ENCODE measurements at regions not wholly inside any gene's neighbourhood (a gene's known extent, or its start where the extent isn't known, plus 50 kb on each side); places are given as distances from the start of the nearest gene placed in this dataset.
"Not testable (repeated sequence)": the region's sequence is repeated elsewhere in the genome, so short reads cannot be mapped to it uniquely, and the experiment has no call there.

- TF ChIP-seq CTCF (conservative IDR thresholded peaks at IDR 0.05; ENCODE audit: low read length), result no peak
- DNase-seq (ENCODE audit: low read depth), result no peak
- H3K4me3 ChIP-seq (ENCODE audit: low read length), result no peak overlapping the region
Observed at GRCh38 chr4:128451270-128451905, 163.8 kb upstream of the PGRMC2 start.

- no peak overlapping the region for H3K4me3 ChIP-seq (ENCODE audit: low read length)
- no peak for DNase-seq (ENCODE audit: low read depth)
- no peak for TF ChIP-seq CTCF (conservative IDR thresholded peaks at IDR 0.05; ENCODE audit: low read length)
Observed at GRCh38 chr4:128450326-128451120, 162.9 kb upstream of the PGRMC2 start.

- no peak for DNase-seq (ENCODE audit: low read depth)
- no peak for TF ChIP-seq CTCF (conservative IDR thresholded peaks at IDR 0.05; ENCODE audit: low read length)
- no peak overlapping the region for H3K4me3 ChIP-seq (ENCODE audit: low read length)
Observed at GRCh38 chr4:128449251-128449650, 161.6 kb upstream of the PGRMC2 start.

- no peak for TF ChIP-seq CTCF (conservative IDR thresholded peaks at IDR 0.05; ENCODE audit: low read length)
- DNase-seq (ENCODE audit: low read depth), result no peak
Observed at GRCh38 chr4:128444544-128445302, 157.1 kb upstream of the PGRMC2 start.

GRCh38 chr4:128440923-128441322, 153.3 kb upstream of the PGRMC2 start:
- no peak for TF ChIP-seq CTCF (conservative IDR thresholded peaks at IDR 0.05; ENCODE audit: low read length)
- H3K4me3 ChIP-seq (ENCODE audit: low read length), result no peak overlapping the region
- DNase-seq (ENCODE audit: low read depth), result no peak

More at GRCh38 chr4:128444544-128445302, 157.1 kb upstream of the PGRMC2 start:
- no peak overlapping the region for H3K4me3 ChIP-seq (ENCODE audit: low read length)

- not testable (repeated sequence) for H3K4me3 ChIP-seq (ENCODE audit: low read length); DNase-seq (ENCODE audit: low read depth)
Observed at GRCh38 chr4:128437023-128437422, 149.4 kb upstream of the PGRMC2 start.

- DNase-seq (ENCODE audit: low read depth); H3K4me3 ChIP-seq (ENCODE audit: low read length): not testable (repeated sequence)
Observed at GRCh38 chr4:128429023-128429613, 141.5 kb upstream of the PGRMC2 start.
